ENCODE measurements at regions not wholly inside any gene's neighbourhood (a gene's known extent, or its start where the extent isn't known, plus 50 kb on each side); places are given as distances from the start of the nearest gene placed in this dataset.

DNA sequence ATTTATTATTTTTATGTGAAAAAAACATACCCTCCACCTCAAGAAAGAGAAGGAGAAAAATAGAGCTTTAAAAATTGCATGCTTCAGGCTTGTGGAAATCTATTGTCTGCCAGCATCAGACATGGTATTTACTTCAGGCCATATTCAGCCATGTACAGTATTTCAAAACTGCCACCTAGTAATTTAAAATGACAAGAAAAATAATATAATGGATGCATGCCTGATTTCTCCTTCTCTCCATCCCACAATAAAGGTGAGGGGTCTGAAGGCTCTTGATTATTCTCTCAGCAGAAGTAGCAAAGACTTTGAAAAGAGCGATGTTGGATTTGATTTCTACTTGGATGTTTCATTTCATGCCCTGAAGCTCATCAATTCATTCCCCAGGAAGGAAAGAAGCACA is 250.7 kb downstream of the TBC1D4 start:
- H3K27ac Mint-ChIP-seq: no peak overlapping the region
- CTCF ChIA-PET: interaction anchor here (1.9 kb wide), 1 partner anchor 11 kb away, joined by 8 read pairs; no protein-coding TSS in a partner anchor
- H3K4me1 Mint-ChIP-seq (ENCODE audit: low read depth): peaks cover 3% of the 10 kb centered on the region

DNA sequence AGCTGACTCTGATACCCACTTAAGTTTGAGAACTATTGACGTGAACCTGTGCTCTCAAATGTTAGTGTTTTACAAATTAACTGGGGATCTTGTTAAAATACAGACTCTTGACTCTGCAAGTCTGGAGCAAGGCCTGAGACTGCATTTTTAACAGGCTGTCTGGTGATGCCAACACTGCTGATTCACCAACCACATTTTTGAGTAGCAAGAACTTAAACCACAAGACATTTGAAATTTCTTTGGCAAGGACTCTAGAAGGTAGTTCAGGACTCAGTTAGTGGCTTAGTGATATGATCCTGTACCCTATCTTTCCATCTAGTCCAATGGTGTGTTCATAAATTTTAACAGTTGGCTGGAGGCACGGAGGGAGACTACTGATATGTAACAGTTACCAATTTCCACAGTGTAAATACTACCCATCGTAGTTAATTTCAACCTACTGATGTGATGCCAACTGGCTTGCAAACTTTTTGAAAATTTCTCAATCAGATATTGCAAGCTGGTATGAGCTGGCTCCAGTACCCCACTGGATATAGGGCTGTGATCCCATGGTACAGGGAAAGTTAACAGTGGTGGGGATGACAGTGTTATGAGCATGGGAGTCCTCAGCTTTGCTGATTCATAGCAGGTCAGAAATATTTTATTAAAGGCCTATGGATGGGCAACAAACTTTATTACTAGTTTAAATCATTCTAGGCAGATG is 255.1 kb downstream of the TBC1D4 start:
- H3K4me1 Mint-ChIP-seq (ENCODE audit: low read depth): peaks cover 3% of the 10 kb centered on the region
- H3K27ac Mint-ChIP-seq: no peak overlapping the region
- CTCF ChIA-PET: no interaction called here
- no peaks in the 10 kb centered on the region for H3K36me3 Mint-ChIP-seq
- intact Hi-C loops (cut with micrococcal nuclease): no loop called here
- POLR2A ChIA-PET: no interaction called here
- H3K4me3 Mint-ChIP-seq: no peak overlapping the region
- H3K27me3 Mint-ChIP-seq: no peaks in the 10 kb centered on the region
- H3K9me3 Mint-ChIP-seq: no peaks in the 10 kb centered on the region
- DNase-seq: no peak

More for the DNA sequence above, 250.7 kb downstream of the TBC1D4 start:
- intact Hi-C loops (cut with micrococcal nuclease): no loop called here
- Mint-ChIP-seq H3K4me3 (no peak overlapping the region), H3K9me3 (no peaks in the 10 kb centered on the region), H3K36me3 (no peaks in the 10 kb centered on the region), H3K27me3 (no peaks in the 10 kb centered on the region)
- no peak for DNase-seq
- POLR2A ChIA-PET: no interaction called here

DNA sequence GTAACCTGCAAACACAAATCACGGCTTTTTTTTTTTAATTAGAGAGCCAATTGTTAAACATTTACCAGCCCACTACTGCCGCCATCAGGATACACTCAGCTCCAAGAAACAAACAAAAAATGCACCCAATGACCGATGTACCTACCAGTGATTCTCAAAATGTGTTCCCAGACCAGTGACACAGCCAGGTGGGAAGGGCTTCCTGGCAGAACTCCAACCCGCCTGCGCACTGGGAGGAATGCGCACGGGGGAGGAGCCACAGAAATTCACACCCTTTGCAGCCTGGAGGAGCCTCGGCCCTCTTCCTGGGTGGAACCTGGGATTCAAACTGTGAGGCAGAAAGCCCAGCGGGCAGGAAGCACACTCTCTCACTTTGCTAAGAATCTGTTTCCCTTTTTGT is 255.9 kb downstream of the TBC1D4 start:
- no peak overlapping the region for H3K27ac Mint-ChIP-seq
- H3K4me1 Mint-ChIP-seq (ENCODE audit: low read depth): peaks cover 3% of the 10 kb centered on the region
- no peaks in the 10 kb centered on the region for H3K36me3 Mint-ChIP-seq
- intact Hi-C loops (cut with micrococcal nuclease): no loop called here
- no peak overlapping the region for H3K4me3 Mint-ChIP-seq
- no peaks in the 10 kb centered on the region for H3K9me3 Mint-ChIP-seq
- ChIA-PET CTCF (no interaction called here), POLR2A (no interaction called here)
- no peak for DNase-seq
- H3K27me3 Mint-ChIP-seq: no peaks in the 10 kb centered on the region

DNA sequence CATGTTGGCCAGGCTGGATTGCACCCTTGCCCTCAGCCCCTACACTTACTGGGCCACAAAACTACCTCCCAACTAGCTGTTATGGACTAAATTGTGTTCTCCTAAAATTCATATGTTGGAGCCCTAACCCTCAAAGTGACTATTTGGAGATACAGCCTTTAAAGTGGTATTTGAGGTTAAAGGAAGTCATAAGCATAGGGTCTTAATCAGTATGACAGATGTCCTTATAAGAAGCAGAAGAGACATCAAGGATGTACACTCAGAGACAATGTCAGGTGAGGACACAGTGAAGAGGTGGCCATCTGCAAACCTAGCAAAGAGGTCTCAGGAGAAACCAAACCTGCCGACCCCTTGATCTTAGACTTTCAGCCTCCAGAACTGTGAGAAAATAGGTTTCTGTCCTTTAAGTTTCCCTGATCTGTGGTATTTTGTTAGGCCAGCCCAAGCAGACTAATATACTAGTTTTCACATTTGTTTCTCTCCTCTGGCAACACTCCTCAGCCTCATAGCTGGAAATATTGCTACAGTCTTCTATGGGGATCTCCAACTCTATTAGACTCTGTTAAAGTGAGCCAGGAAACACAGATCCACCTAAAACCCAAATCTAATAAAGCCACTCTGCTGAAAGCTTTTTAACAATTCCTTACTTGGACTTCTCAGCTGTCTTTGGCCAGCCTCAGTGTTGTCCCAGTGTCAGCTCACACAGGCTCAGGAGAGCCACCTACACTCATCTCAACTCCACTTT is 256.5 kb downstream of the TBC1D4 start:
- intact Hi-C loops (cut with micrococcal nuclease): no loop called here
- CTCF ChIA-PET: no interaction called here
- no peaks in the 10 kb centered on the region for H3K9me3 Mint-ChIP-seq
- DNase-seq: no peak
- H3K36me3 Mint-ChIP-seq: no peaks in the 10 kb centered on the region
- H3K27me3 Mint-ChIP-seq: peaks cover 4% of the 10 kb centered on the region
- H3K4me3 Mint-ChIP-seq: no peak overlapping the region
- POLR2A ChIA-PET: no interaction called here
- H3K4me1 Mint-ChIP-seq (ENCODE audit: low read depth): peaks cover 3% of the 10 kb centered on the region
- H3K27ac Mint-ChIP-seq: no peak overlapping the region

DNA sequence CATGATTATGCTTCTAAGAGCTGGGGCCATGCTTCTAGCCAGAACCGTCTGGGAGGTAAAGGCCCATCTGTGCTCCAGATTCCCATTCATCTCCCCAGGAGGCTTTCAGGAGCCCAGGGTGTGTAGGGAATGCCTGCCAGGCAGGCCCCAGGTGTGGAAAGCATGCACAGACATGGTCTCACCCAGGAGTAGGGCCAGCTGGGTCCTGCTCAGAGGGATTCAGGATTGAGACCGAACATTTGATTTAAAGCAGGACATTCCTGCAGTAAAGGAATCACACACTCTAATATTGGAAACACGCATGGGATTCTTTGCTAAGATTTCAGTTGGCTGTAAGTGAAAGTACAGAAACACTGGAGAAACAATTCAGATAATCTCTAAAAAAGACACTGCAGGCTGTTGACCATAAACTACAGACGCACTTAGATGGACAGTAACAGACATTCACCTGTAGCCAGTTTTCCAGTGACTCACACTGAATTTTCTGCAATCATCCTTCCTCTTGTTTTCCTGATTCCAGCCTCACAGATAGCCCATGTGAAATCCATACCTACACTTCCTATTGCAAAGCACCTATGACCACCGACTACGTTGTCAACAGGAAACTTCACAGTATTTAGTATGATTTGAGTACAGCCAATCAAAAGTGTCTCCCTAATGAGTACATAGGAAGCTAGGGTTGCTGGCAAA is 257.8 kb downstream of the TBC1D4 start:
- no peaks in the 10 kb centered on the region for H3K36me3 Mint-ChIP-seq
- intact Hi-C loops (cut with micrococcal nuclease): no loop called here
- peaks cover 9% of the 10 kb centered on the region for H3K27me3 Mint-ChIP-seq
- ChIA-PET CTCF (no interaction called here), POLR2A (no interaction called here)
- no peak overlapping the region for H3K4me3 Mint-ChIP-seq
- H3K27ac Mint-ChIP-seq: no peak overlapping the region
- DNase-seq: no peak
- H3K9me3 Mint-ChIP-seq: no peaks in the 10 kb centered on the region
- H3K4me1 Mint-ChIP-seq (ENCODE audit: low read depth): peaks cover 9% of the 10 kb centered on the region

DNA sequence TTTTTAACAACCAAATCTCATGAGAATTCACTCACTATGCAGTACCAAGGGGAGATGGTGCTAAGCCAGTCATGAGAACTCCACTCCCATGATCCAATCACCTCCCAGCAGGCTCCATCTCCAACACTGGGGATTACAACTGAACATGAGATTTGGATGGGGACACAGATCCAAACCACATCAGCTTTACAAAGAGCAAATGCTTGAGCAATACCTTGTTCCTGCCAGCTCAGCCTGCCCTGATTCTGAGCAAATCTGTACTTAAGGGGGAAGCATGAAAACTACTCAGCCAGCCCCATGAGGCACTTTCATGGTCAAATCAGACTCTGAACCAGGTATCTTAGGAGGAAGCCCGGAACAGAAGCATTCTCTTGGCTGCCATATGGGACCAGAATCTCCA is 259.9 kb downstream of the TBC1D4 start:
- peaks cover 9% of the 10 kb centered on the region for H3K4me1 Mint-ChIP-seq (ENCODE audit: low read depth)
- peaks cover 16% of the 10 kb centered on the region for H3K27me3 Mint-ChIP-seq
- no peak overlapping the region for H3K4me3 Mint-ChIP-seq
- no peak for DNase-seq
- H3K27ac Mint-ChIP-seq: no peak overlapping the region
- POLR2A ChIA-PET: no interaction called here
- H3K9me3 Mint-ChIP-seq: no peaks in the 10 kb centered on the region
- CTCF ChIA-PET: interaction anchor here (0.6 kb wide), 1 partner anchor 203 kb away, joined by 5 read pairs; no protein-coding TSS in a partner anchor
- H3K36me3 Mint-ChIP-seq: no peaks in the 10 kb centered on the region
- intact Hi-C loops (cut with micrococcal nuclease): no loop called here

DNA sequence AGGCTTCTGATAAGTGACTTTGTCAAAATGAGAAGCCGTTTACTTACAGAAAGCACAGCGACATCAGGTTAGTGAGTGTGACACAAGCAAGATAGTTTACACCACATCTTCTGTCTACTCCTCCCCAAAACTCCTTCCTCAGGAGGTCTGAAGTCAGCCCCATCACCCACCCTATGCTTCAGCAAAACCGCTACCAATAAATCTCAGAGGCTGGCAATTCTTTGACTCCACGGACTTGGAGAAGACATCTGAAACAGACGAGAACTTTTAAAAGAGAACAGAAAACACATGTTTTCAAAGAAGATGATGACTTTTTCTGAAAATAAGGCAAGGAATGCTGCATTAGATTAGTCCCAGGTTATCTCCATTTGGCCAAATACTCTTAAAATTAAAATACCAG is 261.1 kb downstream of the TBC1D4 start:
- ChIA-PET CTCF (interaction anchor here (2.0 kb wide), 1 partner anchor 8 kb away, joined by 7 read pairs; no protein-coding TSS in a partner anchor), POLR2A (no interaction called here)
- no peak overlapping the region for H3K4me3 Mint-ChIP-seq
- intact Hi-C loops (cut with micrococcal nuclease): no loop called here
- H3K9me3 Mint-ChIP-seq: no peaks in the 10 kb centered on the region
- no peak overlapping the region for H3K27ac Mint-ChIP-seq
- H3K4me1 Mint-ChIP-seq (ENCODE audit: low read depth): peaks cover 6% of the 10 kb centered on the region
- no peaks in the 10 kb centered on the region for H3K36me3 Mint-ChIP-seq
- peaks cover 21% of the 10 kb centered on the region for H3K27me3 Mint-ChIP-seq
- no peak for DNase-seq

DNA sequence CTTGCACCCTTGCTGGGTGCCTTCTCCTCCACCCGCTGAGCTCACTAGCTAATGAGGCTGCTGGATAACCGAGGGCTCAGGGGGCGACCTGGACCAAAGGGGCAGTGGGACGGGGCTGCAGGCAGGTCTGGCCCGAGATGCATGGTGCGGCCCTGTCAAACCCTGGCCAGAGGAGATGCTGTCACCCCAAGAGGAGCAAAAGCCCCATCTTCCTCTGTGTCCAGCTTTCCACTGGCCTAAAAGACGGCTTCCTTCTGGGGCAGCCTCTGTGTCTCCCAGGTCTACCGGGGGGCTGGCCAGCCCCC is 261.8 kb downstream of the TBC1D4 start:
- CTCF ChIA-PET: interaction anchor here (1.0 to 2.6 kb wide), 21 partner anchors 9 to 1509 kb away, joined by 3 to 18 read pairs (median 5); no protein-coding TSS in a partner anchor
- H3K4me3 Mint-ChIP-seq: no peak overlapping the region
- no peak overlapping the region for H3K27ac Mint-ChIP-seq
- H3K9me3 Mint-ChIP-seq: no peaks in the 10 kb centered on the region
- intact Hi-C loops (cut with micrococcal nuclease): no loop called here
- peaks cover 6% of the 10 kb centered on the region for H3K4me1 Mint-ChIP-seq (ENCODE audit: low read depth)
- no peak for DNase-seq
- POLR2A ChIA-PET: interaction anchor here (0.6 kb wide), 1 partner anchor 12 kb away, joined by 3 read pairs; no protein-coding TSS in a partner anchor
- peaks cover 21% of the 10 kb centered on the region for H3K27me3 Mint-ChIP-seq
- no peaks in the 10 kb centered on the region for H3K36me3 Mint-ChIP-seq

DNA sequence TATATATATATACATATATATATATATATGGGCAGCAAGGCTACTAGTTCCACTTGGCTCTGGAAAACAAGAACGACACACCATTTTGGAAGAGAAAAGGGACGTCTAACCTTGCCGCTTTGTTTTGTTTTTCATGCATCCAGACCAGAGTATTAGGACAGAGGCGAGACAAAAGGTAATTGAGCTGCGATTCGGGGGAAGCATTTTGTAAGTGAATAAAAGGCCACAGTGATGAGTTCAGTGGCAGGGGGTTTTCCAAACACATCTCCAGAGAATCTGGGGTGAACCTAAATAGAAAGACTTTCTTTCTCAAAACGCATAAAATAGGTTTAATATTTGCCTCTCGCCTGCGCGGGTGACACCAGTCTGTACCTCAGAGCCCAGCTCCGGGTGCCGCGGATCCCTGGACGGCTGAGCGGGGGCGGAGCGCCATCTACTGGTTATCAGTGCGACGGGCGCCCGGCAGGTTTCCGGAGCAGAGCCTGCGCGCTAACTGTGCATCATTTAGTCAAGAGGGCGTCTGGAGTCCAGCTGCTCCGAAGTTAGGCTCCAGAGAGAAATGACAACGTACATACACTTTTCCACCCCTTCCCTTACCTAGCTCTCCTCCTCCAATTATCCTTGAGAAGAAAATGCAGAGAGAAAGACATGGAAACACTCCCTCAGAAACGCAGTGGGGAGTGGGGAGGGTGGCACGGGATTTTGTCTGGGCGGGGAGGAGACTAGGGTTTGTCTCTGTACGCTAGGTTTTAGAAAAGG is 262.3 kb downstream of the TBC1D4 start:
- intact Hi-C loops (cut with micrococcal nuclease): loop anchor here (2.0 to 10.0 kb wide), 4 partner anchors 139 to 1465 kb away; no protein-coding TSS in a partner anchor
- peaks cover 6% of the 10 kb centered on the region for H3K4me1 Mint-ChIP-seq (ENCODE audit: low read depth)
- no peaks in the 10 kb centered on the region for H3K9me3 Mint-ChIP-seq
- ChIA-PET CTCF (interaction anchor here (0.6 to 2.6 kb wide), 34 partner anchors 9 to 1509 kb away, joined by 3 to 18 read pairs (median 4); no protein-coding TSS in a partner anchor), POLR2A (interaction anchor here (0.6 kb wide), 1 partner anchor 12 kb away, joined by 3 read pairs; no protein-coding TSS in a partner anchor)
- no peaks in the 10 kb centered on the region for H3K36me3 Mint-ChIP-seq
- H3K27me3 Mint-ChIP-seq: peaks cover 21% of the 10 kb centered on the region
- H3K4me3 Mint-ChIP-seq: peak overlapping the region; percentile 53
- DNase-seq: peak; percentile 89
- H3K27ac Mint-ChIP-seq: no peak overlapping the region

DNA sequence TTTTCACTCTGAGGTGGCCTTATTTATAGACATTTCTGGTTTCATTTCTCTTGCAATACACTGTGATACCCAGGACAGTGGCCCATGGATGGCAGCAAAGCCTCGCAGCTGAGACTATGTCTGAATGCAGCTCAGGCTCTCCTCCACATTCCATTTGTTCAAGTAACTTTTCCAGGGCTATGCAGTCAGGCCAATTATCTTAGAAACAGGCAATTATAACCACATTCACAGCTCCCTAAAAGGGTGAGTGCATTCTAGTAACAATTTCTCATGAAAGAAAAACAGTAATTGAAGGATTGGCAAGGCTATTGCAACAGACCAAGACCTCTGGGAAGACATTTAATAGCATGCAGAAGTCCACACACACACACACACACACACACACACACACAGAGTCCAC is 264.0 kb downstream of the TBC1D4 start:
- no peak overlapping the region for H3K27ac Mint-ChIP-seq

DNA sequence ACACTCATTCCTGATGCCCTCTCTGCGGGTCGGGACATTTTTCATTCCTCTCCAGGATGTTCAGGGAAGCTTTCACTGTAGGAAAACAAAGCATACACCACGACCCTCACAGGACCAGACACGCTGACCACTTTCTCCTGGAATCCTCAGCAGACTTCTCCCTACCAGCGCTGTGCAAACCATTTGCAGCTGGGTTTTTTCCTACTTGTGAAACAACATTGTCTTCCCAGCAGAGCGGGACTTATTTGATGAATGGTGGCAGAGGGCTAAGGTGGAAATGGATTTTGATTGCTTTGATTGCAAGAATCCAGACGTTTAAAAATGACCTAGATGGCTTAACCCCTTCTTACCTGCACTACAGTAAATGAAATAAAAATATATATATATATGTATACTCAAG is 265.9 kb downstream of the TBC1D4 start:
- no peaks in the 10 kb centered on the region for H3K9me3 Mint-ChIP-seq
- H3K4me3 Mint-ChIP-seq: no peak overlapping the region
- POLR2A ChIA-PET: no interaction called here
- intact Hi-C loops (cut with micrococcal nuclease): loop anchor here (5.0 to 10.0 kb wide), 3 partner anchors 929 to 1461 kb away; no protein-coding TSS in a partner anchor
- CTCF ChIA-PET: no interaction called here
- peaks cover 21% of the 10 kb centered on the region for H3K27me3 Mint-ChIP-seq
- H3K36me3 Mint-ChIP-seq: no peaks in the 10 kb centered on the region
- peaks cover 6% of the 10 kb centered on the region for H3K4me1 Mint-ChIP-seq (ENCODE audit: low read depth)
- no peak for DNase-seq
- H3K27ac Mint-ChIP-seq: no peak overlapping the region

More for the DNA sequence above, 264.0 kb downstream of the TBC1D4 start:
- H3K9me3 Mint-ChIP-seq: no peaks in the 10 kb centered on the region
- H3K4me3 Mint-ChIP-seq: no peak overlapping the region
- peaks cover 6% of the 10 kb centered on the region for H3K4me1 Mint-ChIP-seq (ENCODE audit: low read depth)
- H3K36me3 Mint-ChIP-seq: no peaks in the 10 kb centered on the region
- intact Hi-C loops (cut with micrococcal nuclease): loop anchor here (2.0 to 10.0 kb wide), 4 partner anchors 141 to 1463 kb away; no protein-coding TSS in a partner anchor
- peaks cover 21% of the 10 kb centered on the region for H3K27me3 Mint-ChIP-seq
- DNase-seq: no peak
- POLR2A ChIA-PET: no interaction called here
- CTCF ChIA-PET: interaction anchor here (2.6 kb wide), 1 partner anchor 8 kb away, joined by 18 read pairs; no protein-coding TSS in a partner anchor
